ENCODE measurements at regions not wholly inside any gene's neighbourhood (a gene's known extent, or its start where the extent isn't known, plus 50 kb on each side); places are given as distances from the start of the nearest gene placed in this dataset.

DNA sequence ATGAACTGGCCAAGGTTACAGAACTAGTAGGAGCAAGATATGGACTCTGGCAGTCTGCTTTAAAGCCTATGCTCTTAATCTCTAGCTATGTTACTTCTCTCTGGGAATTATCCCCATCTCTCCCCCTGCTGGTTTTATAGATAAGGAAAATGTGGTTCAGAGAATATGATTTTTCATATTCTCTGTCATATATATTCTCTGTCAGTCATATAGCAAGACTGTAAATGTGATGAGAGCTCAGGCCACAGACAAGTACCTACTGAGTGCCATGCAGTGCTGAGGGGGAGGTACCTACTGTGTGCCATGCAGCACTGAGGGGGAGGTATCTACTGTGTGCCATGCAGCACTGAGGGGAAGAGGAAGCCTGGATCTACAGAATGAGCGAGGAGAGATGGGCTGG lies 220.3 kb upstream of the FGGY start:
- Histone ChIP-seq H3K4me3 (ENCODE audit: control insufficient read depth in 2 of 3, extremely low read depth in 1 of 3, insufficient read depth in 2 of 3, low read depth in 1 of 3, low read length in 3 of 3) (no peak overlapping the region), H3K27ac (ENCODE audit: control insufficient read depth, insufficient read depth, low read length) (no peak overlapping the region)

DNA sequence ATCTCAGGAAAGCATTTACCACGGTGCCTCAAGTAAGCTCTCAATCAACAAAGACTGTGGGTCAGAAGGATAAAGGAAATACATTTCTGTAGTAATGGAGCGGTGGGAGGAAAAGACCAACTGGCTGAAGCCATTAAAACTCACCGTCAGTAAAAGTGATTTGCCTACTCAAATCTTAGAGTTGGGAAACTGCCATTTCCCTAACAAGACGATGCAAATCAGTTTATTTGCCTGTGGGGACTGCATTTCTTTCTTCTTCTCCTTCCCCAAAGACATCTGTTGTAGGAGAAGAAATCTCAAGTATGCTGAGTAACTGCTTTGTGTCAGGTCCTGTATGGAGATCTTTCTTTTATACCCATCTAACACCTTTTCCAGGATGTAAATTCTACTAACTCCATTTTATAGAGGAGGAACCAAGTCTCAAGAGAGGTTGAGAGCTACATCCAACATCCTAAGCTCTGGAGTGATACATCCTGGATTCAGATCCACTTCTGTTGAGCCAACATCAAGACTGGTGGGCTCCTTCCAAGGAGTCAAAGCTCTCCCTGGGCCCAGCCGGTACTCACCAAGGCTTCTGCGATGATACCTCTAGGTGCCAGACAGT lies 219.3 kb upstream of the FGGY start:
- Histone ChIP-seq H3K4me1 (ENCODE audit: control insufficient read depth, extremely low read depth, insufficient read depth, low read length) (peaks cover 20% of the 10 kb centered on the region), H3K27me3 (ENCODE audit: control insufficient read depth, extremely low read depth, insufficient read depth, low read length) (no peaks in the 10 kb centered on the region), H3K9ac (ENCODE audit: control insufficient read depth, extremely low read depth, insufficient read depth, low read length) (no peak overlapping the region), H3K27ac (ENCODE audit: control insufficient read depth, insufficient read depth, low read length) (no peak overlapping the region), H4K20me1 (ENCODE audit: control insufficient read depth, extremely low read depth, insufficient read depth, low read length) (no peaks in the 10 kb centered on the region), H3K9me1 (ENCODE audit: control insufficient read depth, extremely low read depth, insufficient read depth, low read length) (no peaks in the 10 kb centered on the region), H3K9me3 (ENCODE audit: control insufficient read depth, low read depth, low read length) (no peaks in the 10 kb centered on the region), H3K4me2 (ENCODE audit: control insufficient read depth, extremely low read depth, insufficient read depth, low read depth, low read length) (no peak overlapping the region), H2AFZ (ENCODE audit: control insufficient read depth, low read length) (no peak overlapping the region), H3K36me3 (ENCODE audit: control insufficient read depth in 2 of 2, extremely low read depth in 1 of 2, insufficient read depth in 2 of 2, low read length in 2 of 2) (no peaks in the 10 kb centered on the region), H3K4me3 (ENCODE audit: control insufficient read depth in 2 of 3, extremely low read depth in 1 of 3, insufficient read depth in 2 of 3, low read depth in 1 of 3, low read length in 3 of 3) (no peak overlapping the region), H3K79me2 (ENCODE audit: control insufficient read depth, insufficient read depth, low read length) (no peaks in the 10 kb centered on the region)
- FAIRE-seq: no peak
- no peak for TF ChIP-seq EZH2 (IDR thresholded peaks at IDR 0.05; ENCODE audit: low read length)
- TF ChIP-seq, protein P1, sequence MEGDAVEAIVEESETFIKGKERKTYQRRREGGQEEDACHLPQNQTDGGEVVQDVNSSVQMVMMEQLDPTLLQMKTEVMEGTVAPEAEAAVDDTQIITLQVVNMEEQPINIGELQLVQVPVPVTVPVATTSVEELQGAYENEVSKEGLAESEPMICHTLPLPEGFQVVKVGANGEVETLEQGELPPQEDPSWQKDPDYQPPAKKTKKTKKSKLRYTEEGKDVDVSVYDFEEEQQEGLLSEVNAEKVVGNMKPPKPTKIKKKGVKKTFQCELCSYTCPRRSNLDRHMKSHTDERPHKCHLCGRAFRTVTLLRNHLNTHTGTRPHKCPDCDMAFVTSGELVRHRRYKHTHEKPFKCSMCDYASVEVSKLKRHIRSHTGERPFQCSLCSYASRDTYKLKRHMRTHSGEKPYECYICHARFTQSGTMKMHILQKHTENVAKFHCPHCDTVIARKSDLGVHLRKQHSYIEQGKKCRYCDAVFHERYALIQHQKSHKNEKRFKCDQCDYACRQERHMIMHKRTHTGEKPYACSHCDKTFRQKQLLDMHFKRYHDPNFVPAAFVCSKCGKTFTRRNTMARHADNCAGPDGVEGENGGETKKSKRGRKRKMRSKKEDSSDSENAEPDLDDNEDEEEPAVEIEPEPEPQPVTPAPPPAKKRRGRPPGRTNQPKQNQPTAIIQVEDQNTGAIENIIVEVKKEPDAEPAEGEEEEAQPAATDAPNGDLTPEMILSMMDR (optimal IDR thresholded peaks at IDR 0.05 in 1 of 3, IDR thresholded peaks at IDR 0.05 in 1 of 3, conservative IDR thresholded peaks at IDR 0.05 in 1 of 3; ENCODE audit: extremely low read depth in 1 of 3, insufficient read depth in 2 of 3, low read length in 3 of 3): no peak
- dilution Hi-C loops (cut with MboI; ENCODE audit: extremely low pct_ligation_motif_present, low sequenced_read_pairs): no loop called here
- DNase-seq (ENCODE audit: low read depth, low spot score): no peak

More for the DNA sequence above, 220.3 kb upstream of the FGGY start:
- no peak overlapping the region for H3K9ac ChIP-seq (ENCODE audit: control insufficient read depth, extremely low read depth, insufficient read depth, low read length)
- H3K4me2 ChIP-seq (ENCODE audit: control insufficient read depth, extremely low read depth, insufficient read depth, low read depth, low read length): no peak overlapping the region
- H3K27me3 ChIP-seq (ENCODE audit: control insufficient read depth, extremely low read depth, insufficient read depth, low read length): no peaks in the 10 kb centered on the region
- no peaks in the 10 kb centered on the region for H3K79me2 ChIP-seq (ENCODE audit: control insufficient read depth, insufficient read depth, low read length)
- no peaks in the 10 kb centered on the region for H3K9me1 ChIP-seq (ENCODE audit: control insufficient read depth, extremely low read depth, insufficient read depth, low read length)
- DNase-seq (ENCODE audit: low read depth, low spot score): no peak
- TF ChIP-seq, protein P1 (optimal IDR thresholded peaks at IDR 0.05 in 1 of 3, IDR thresholded peaks at IDR 0.05 in 1 of 3, conservative IDR thresholded peaks at IDR 0.05 in 1 of 3; ENCODE audit: extremely low read depth in 1 of 3, insufficient read depth in 2 of 3, low read length in 3 of 3): peak in 2 of 3 experiments; percentile 13 to 14
- TF ChIP-seq EZH2 (IDR thresholded peaks at IDR 0.05; ENCODE audit: low read length): no peak
- dilution Hi-C loops (cut with MboI; ENCODE audit: extremely low pct_ligation_motif_present, low sequenced_read_pairs): no loop called here
- no peaks in the 10 kb centered on the region for H4K20me1 ChIP-seq (ENCODE audit: control insufficient read depth, extremely low read depth, insufficient read depth, low read length)
- no peaks in the 10 kb centered on the region for H3K9me3 ChIP-seq (ENCODE audit: control insufficient read depth, low read depth, low read length)
- no peak for FAIRE-seq
- H3K4me1 ChIP-seq (ENCODE audit: control insufficient read depth, extremely low read depth, insufficient read depth, low read length): peaks cover 20% of the 10 kb centered on the region
- no peaks in the 10 kb centered on the region for H3K36me3 ChIP-seq (ENCODE audit: control insufficient read depth in 2 of 2, extremely low read depth in 1 of 2, insufficient read depth in 2 of 2, low read length in 2 of 2)
- no peak overlapping the region for H2AFZ ChIP-seq (ENCODE audit: control insufficient read depth, low read length)
